ENCODE measurements at regions not wholly inside any gene's neighbourhood (a gene's known extent, or its start where the extent isn't known, plus 50 kb on each side); places are given as distances from the start of the nearest gene placed in this dataset.

GRCh38 chr7:33661430-33662160 lies 243.7 kb upstream of the BMPER start:
- Histone ChIP-seq H3K4me3 (ENCODE audit: low read length) (no peak overlapping the region), H3K4me1 (ENCODE audit: control insufficient read depth, insufficient read depth, low read length) (peaks cover 5% of the 10 kb centered on the region), H3K9ac (ENCODE audit: low read depth, low read length) (no peak overlapping the region), H3K4me2 (ENCODE audit: low read length) (no peak overlapping the region), H3K36me3 (ENCODE audit: insufficient read depth, low read length) (no peaks in the 10 kb centered on the region), H3K27me3 (ENCODE audit: control insufficient read depth, insufficient read depth, low read length) (no peaks in the 10 kb centered on the region), H3K9me3 (replicated peaks; ENCODE audit: low read length) (no peaks in the 10 kb centered on the region)

GRCh38 chr7:33666531-33666930 lies 238.8 kb upstream of the BMPER start:
- Histone ChIP-seq H3K4me3 (ENCODE audit: low read length) (no peak overlapping the region), H3K4me2 (ENCODE audit: low read length) (peak overlapping the region; percentile 21), H3K9ac (ENCODE audit: low read depth, low read length) (no peak overlapping the region), H3K9me3 (replicated peaks; ENCODE audit: low read length) (no peaks in the 10 kb centered on the region), H3K27me3 (ENCODE audit: control insufficient read depth, insufficient read depth, low read length) (no peaks in the 10 kb centered on the region), H3K36me3 (ENCODE audit: insufficient read depth, low read length) (no peaks in the 10 kb centered on the region), H3K4me1 (ENCODE audit: control insufficient read depth, insufficient read depth, low read length) (peaks cover 28% of the 10 kb centered on the region)

GRCh38 chr7:33667196-33667595 lies 238.1 kb upstream of the BMPER start:
- Histone ChIP-seq H3K9me3 (replicated peaks; ENCODE audit: low read length) (no peaks in the 10 kb centered on the region), H3K4me3 (ENCODE audit: low read length) (no peak overlapping the region), H3K36me3 (ENCODE audit: insufficient read depth, low read length) (no peaks in the 10 kb centered on the region), H3K27me3 (ENCODE audit: control insufficient read depth, insufficient read depth, low read length) (no peaks in the 10 kb centered on the region), H3K4me1 (ENCODE audit: control insufficient read depth, insufficient read depth, low read length) (peaks cover 28% of the 10 kb centered on the region), H3K9ac (ENCODE audit: low read depth, low read length) (no peak overlapping the region), H3K4me2 (ENCODE audit: low read length) (peak overlapping the region; percentile 21)

GRCh38 chr7:33669251-33669670 lies 236.1 kb upstream of the BMPER start:
- Histone ChIP-seq H3K9me3 (replicated peaks; ENCODE audit: low read length) (no peaks in the 10 kb centered on the region), H3K4me1 (ENCODE audit: control insufficient read depth, insufficient read depth, low read length) (peaks cover 28% of the 10 kb centered on the region), H3K27me3 (ENCODE audit: control insufficient read depth, insufficient read depth, low read length) (no peaks in the 10 kb centered on the region), H3K4me2 (ENCODE audit: low read length) (peak overlapping the region; percentile 4), H3K36me3 (ENCODE audit: insufficient read depth, low read length) (no peaks in the 10 kb centered on the region), H3K9ac (ENCODE audit: low read depth, low read length) (no peak overlapping the region), H3K4me3 (ENCODE audit: low read length) (no peak overlapping the region)

- H3K4me2 ChIP-seq (ENCODE audit: low read length): no peak overlapping the region
- no peak overlapping the region for H3K4me3 ChIP-seq (ENCODE audit: low read length)
- peaks cover 22% of the 10 kb centered on the region for H3K4me1 ChIP-seq (ENCODE audit: control insufficient read depth, insufficient read depth, low read length)
- no peaks in the 10 kb centered on the region for H3K36me3 ChIP-seq (ENCODE audit: insufficient read depth, low read length)
- no peaks in the 10 kb centered on the region for H3K9me3 ChIP-seq (replicated peaks; ENCODE audit: low read length)
- no peaks in the 10 kb centered on the region for H3K27me3 ChIP-seq (ENCODE audit: control insufficient read depth, insufficient read depth, low read length)
- no peak overlapping the region for H3K9ac ChIP-seq (ENCODE audit: low read depth, low read length)
Measured at GRCh38 chr7:33671531-33672262, 233.6 kb upstream of the BMPER start.

- Histone ChIP-seq H3K9me3 (replicated peaks; ENCODE audit: low read length) (no peaks in the 10 kb centered on the region), H3K4me1 (ENCODE audit: control insufficient read depth, insufficient read depth, low read length) (peaks cover 24% of the 10 kb centered on the region)
Measured at GRCh38 chr7:33673029-33673700, 232.2 kb upstream of the BMPER start.

GRCh38 chr7:33674804-33675411 lies 230.4 kb upstream of the BMPER start:
- Histone ChIP-seq H3K27me3 (ENCODE audit: control insufficient read depth, insufficient read depth, low read length) (no peaks in the 10 kb centered on the region), H3K9me3 (replicated peaks; ENCODE audit: low read length) (no peaks in the 10 kb centered on the region), H3K4me2 (ENCODE audit: low read length) (no peak overlapping the region), H3K4me3 (ENCODE audit: low read length) (no peak overlapping the region), H3K9ac (ENCODE audit: low read depth, low read length) (no peak overlapping the region), H3K4me1 (ENCODE audit: control insufficient read depth, insufficient read depth, low read length) (peaks cover 16% of the 10 kb centered on the region), H3K36me3 (ENCODE audit: insufficient read depth, low read length) (no peaks in the 10 kb centered on the region)

More at GRCh38 chr7:33673029-33673700, 232.2 kb upstream of the BMPER start:
- Histone ChIP-seq H3K27me3 (ENCODE audit: control insufficient read depth, insufficient read depth, low read length) (no peaks in the 10 kb centered on the region), H3K4me3 (ENCODE audit: low read length) (no peak overlapping the region), H3K9ac (ENCODE audit: low read depth, low read length) (no peak overlapping the region), H3K4me2 (ENCODE audit: low read length) (no peak overlapping the region), H3K36me3 (ENCODE audit: insufficient read depth, low read length) (no peaks in the 10 kb centered on the region)

GRCh38 chr7:33677556-33677955 lies 227.8 kb upstream of the BMPER start:
- peak overlapping the region; percentile 8 for H3K4me2 ChIP-seq (ENCODE audit: low read length)
- H3K4me3 ChIP-seq (ENCODE audit: low read length): no peak overlapping the region
- H3K9ac ChIP-seq (ENCODE audit: low read depth, low read length): no peak overlapping the region
- H3K9me3 ChIP-seq (replicated peaks; ENCODE audit: low read length): no peaks in the 10 kb centered on the region
- H3K4me1 ChIP-seq (ENCODE audit: control insufficient read depth, insufficient read depth, low read length): peaks cover 15% of the 10 kb centered on the region
- H3K36me3 ChIP-seq (ENCODE audit: insufficient read depth, low read length): no peaks in the 10 kb centered on the region
- H3K27me3 ChIP-seq (ENCODE audit: control insufficient read depth, insufficient read depth, low read length): no peaks in the 10 kb centered on the region

- H3K9ac ChIP-seq (ENCODE audit: low read depth, low read length): no peak overlapping the region
- H3K4me1 ChIP-seq (ENCODE audit: control insufficient read depth, insufficient read depth, low read length): peaks cover 15% of the 10 kb centered on the region
- H3K4me3 ChIP-seq (ENCODE audit: low read length): no peak overlapping the region
Measured at GRCh38 chr7:33678569-33679335, 226.6 kb upstream of the BMPER start.

GRCh38 chr7:33680682-33681081 lies 224.7 kb upstream of the BMPER start:
- H3K4me2 ChIP-seq (ENCODE audit: low read length): no peak overlapping the region
- no peak overlapping the region for H3K4me3 ChIP-seq (ENCODE audit: low read length)
- H3K36me3 ChIP-seq (ENCODE audit: insufficient read depth, low read length): no peaks in the 10 kb centered on the region
- no peaks in the 10 kb centered on the region for H3K27me3 ChIP-seq (ENCODE audit: control insufficient read depth, insufficient read depth, low read length)
- H3K9ac ChIP-seq (ENCODE audit: low read depth, low read length): no peak overlapping the region
- peaks cover 15% of the 10 kb centered on the region for H3K4me1 ChIP-seq (ENCODE audit: control insufficient read depth, insufficient read depth, low read length)
- no peaks in the 10 kb centered on the region for H3K9me3 ChIP-seq (replicated peaks; ENCODE audit: low read length)

More at GRCh38 chr7:33678569-33679335, 226.6 kb upstream of the BMPER start:
- no peaks in the 10 kb centered on the region for H3K36me3 ChIP-seq (ENCODE audit: insufficient read depth, low read length)
- no peaks in the 10 kb centered on the region for H3K9me3 ChIP-seq (replicated peaks; ENCODE audit: low read length)
- H3K4me2 ChIP-seq (ENCODE audit: low read length): no peak overlapping the region
- H3K27me3 ChIP-seq (ENCODE audit: control insufficient read depth, insufficient read depth, low read length): no peaks in the 10 kb centered on the region

- no peak overlapping the region for H3K4me3 ChIP-seq (ENCODE audit: low read length)
- H3K9ac ChIP-seq (ENCODE audit: low read depth, low read length): no peak overlapping the region
- no peaks in the 10 kb centered on the region for H3K4me1 ChIP-seq (ENCODE audit: control insufficient read depth, insufficient read depth, low read length)
- H3K36me3 ChIP-seq (ENCODE audit: insufficient read depth, low read length): no peaks in the 10 kb centered on the region
- no peak overlapping the region for H3K4me2 ChIP-seq (ENCODE audit: low read length)
- H3K27me3 ChIP-seq (ENCODE audit: control insufficient read depth, insufficient read depth, low read length): no peaks in the 10 kb centered on the region
- no peaks in the 10 kb centered on the region for H3K9me3 ChIP-seq (replicated peaks; ENCODE audit: low read length)
Measured at GRCh38 chr7:33685503-33685902, 219.8 kb upstream of the BMPER start.

All from skeletal muscle satellite cell (primary cell).